Activated CD8-positive, alpha-beta T cell treated with anti-CD3 and anti-CD28 coated beads for 36 hours (primary cell): ENCODE measurements at regions not wholly inside any gene's neighbourhood (a gene's known extent, or its start where the extent isn't known, plus 50 kb on each side); places are given as distances from the start of the nearest gene placed in this dataset.

Experiments used
- ATAC-seq: fragments of 200-7000 bp; cut with Tn5 transposase; one replicate; pipeline ENCODE4 v1.10.0; 2021; ENCODE audit warnings: mild to moderate bottlenecking, moderate library complexity
- CTCF ChIA-PET: fragments of 350-600 bp; sonication (Branson Sonifier 250); formaldehyde crosslinking; loops from one replicate; lab custom pipeline; 2021; ENCODE audit warnings: antibody characterized with exemption; lab: Charles Lee
- POLR2A ChIA-PET: fragments of 350-600 bp; sonication (Branson Sonifier 250); formaldehyde crosslinking; loops from one replicate; lab custom pipeline; 2021; ENCODE audit warnings: antibody characterized with exemption; lab: Charles Lee
- DNase-seq: peaks from one replicate; pipeline ENCODE4 v3.0.0-alpha.2; 2020
- H3K27ac Mint-ChIP-seq: one replicate; pipeline ENCODE4 v1.8.0; 2021; ENCODE audit warnings: mild to moderate bottlenecking, mixed read lengths
- H3K27me3 Mint-ChIP-seq: one replicate; pipeline ENCODE4 v1.8.0; 2021; ENCODE audit warnings: mixed read lengths
- H3K36me3 Mint-ChIP-seq: one replicate; pipeline ENCODE4 v1.8.0; 2021; ENCODE audit warnings: low read depth, mixed read lengths
- H3K4me1 Mint-ChIP-seq: one replicate; pipeline ENCODE4 v1.8.0; 2021; ENCODE audit warnings: low read depth, mixed read lengths
- H3K4me3 Mint-ChIP-seq: one replicate; pipeline ENCODE4 v1.8.0; 2021; ENCODE audit warnings: mild to moderate bottlenecking, moderate library complexity, mixed read lengths
- H3K9me3 Mint-ChIP-seq: one replicate; pipeline ENCODE4 v1.8.0; 2021; ENCODE audit warnings: mixed read lengths
- intact Hi-C: fragments of 100-400 bp; cut with micrococcal nuclease; formaldehyde crosslinking; loops from one replicate; pipeline ENCODE4 v1.10.0; 2022
- TF ChIP-seq, protein P1 (sequence below): fragments of 200-600 bp; IDR thresholded peaks from one replicate; pipeline ENCODE4 v1.8.0; 2022; ENCODE audit warnings: antibody characterized with exemption, mild to moderate bottlenecking

DNA sequence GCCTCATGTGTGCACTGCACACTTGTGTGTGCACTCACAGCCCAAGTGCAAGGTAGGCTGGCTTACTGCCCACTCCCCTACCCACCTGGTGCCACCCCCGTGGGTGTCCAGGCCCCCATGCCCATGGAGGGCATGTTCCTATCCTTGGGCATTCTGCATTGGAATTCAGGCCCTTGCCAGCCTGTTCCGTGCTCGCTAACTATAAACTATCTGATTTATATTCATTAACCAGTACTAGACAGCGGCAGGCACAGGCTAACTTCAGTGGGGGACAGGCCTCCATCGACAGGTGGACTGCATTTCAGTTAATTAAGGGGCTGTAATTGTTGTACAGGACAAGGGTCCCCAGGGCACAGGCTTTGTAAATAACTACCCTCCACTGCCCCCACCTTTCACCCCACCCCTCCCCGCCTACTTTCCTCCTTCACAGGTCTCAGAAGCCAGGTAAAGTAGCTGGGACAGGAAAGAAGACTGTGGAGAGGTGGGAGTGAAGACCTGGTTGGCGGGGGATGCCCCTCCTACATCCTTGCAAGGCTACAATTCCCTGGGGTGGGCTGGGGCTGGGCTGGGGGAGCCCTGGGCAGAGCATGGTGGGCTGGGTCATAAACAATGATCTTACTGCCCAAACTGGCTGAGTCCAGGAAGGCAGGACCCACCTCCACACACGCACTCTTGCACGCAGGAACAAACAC is 119.0 kb upstream of the LHX1 start:
- ATAC-seq (no peak), DNase-seq (no peak)
- peaks cover 32% of the 10 kb centered on the region for H3K27me3 Mint-ChIP-seq
- ChIA-PET CTCF (no interaction called here), POLR2A (no interaction called here)
- H3K27ac Mint-ChIP-seq = no peak overlapping the region
- H3K9me3 Mint-ChIP-seq = no peaks in the 10 kb centered on the region
- intact Hi-C loops = no loop called here
- no peaks in the 10 kb centered on the region for H3K36me3 Mint-ChIP-seq
- H3K4me1 Mint-ChIP-seq = no peaks in the 10 kb centered on the region
- no peak overlapping the region for H3K4me3 Mint-ChIP-seq
- TF ChIP-seq, protein P1, sequence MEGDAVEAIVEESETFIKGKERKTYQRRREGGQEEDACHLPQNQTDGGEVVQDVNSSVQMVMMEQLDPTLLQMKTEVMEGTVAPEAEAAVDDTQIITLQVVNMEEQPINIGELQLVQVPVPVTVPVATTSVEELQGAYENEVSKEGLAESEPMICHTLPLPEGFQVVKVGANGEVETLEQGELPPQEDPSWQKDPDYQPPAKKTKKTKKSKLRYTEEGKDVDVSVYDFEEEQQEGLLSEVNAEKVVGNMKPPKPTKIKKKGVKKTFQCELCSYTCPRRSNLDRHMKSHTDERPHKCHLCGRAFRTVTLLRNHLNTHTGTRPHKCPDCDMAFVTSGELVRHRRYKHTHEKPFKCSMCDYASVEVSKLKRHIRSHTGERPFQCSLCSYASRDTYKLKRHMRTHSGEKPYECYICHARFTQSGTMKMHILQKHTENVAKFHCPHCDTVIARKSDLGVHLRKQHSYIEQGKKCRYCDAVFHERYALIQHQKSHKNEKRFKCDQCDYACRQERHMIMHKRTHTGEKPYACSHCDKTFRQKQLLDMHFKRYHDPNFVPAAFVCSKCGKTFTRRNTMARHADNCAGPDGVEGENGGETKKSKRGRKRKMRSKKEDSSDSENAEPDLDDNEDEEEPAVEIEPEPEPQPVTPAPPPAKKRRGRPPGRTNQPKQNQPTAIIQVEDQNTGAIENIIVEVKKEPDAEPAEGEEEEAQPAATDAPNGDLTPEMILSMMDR = no peak

DNA sequence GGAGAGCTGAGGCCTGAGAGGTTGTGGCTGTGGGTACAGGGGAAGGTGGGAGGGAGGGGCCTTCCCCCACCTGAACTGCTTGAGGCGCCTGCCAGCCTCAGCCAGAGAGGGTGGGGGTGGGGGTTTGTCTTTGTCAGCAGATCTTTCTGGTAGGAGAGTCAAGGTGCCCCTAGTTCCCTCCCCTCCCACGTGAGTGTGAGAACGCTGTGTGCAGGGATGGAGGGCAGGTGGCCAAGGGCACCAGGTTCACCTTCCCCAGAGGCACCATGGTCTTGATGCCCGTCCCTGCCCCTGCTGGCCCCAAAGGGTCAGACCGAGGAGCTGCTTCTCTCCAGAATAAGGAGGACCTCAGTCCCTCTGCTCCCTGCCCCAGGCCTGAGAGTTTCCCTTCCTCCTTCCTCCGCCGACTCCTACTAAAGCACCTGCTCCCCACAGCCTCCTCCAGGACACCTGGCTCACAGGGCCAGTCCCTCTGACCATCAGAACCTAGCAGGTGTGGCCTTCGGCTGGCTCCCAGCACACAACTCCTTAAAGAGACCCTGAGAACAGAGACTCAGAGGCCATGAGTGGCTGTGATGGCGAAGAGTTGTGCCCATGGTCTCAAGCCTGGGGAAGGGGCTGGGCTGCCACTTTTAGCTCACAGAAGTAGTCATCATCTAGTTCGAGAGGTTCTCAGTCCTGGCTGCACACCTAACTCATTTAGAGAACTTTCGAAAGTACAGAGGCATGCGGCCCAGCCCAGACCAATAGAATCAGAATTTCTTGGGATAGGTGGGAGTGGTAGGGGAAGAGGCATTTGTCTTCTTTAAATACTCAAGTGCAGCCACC is 113.2 kb upstream of the LHX1 start:
- Mint-ChIP-seq H3K36me3 (no peaks in the 10 kb centered on the region), H3K4me1 (no peaks in the 10 kb centered on the region), H3K27ac (no peak overlapping the region), H3K9me3 (no peaks in the 10 kb centered on the region), H3K27me3 (peaks cover 38% of the 10 kb centered on the region), H3K4me3 (no peak overlapping the region)
- DNase-seq (no peak), ATAC-seq (no peak)
- POLR2A ChIA-PET = interaction anchor here (1.0 kb wide), 1 partner anchor 28 kb away, joined by 4 read pairs; no protein-coding TSS in a partner anchor
- CTCF ChIA-PET = no interaction called here
- intact Hi-C loops = no loop called here
- TF ChIP-seq, protein P1 = no peak

DNA sequence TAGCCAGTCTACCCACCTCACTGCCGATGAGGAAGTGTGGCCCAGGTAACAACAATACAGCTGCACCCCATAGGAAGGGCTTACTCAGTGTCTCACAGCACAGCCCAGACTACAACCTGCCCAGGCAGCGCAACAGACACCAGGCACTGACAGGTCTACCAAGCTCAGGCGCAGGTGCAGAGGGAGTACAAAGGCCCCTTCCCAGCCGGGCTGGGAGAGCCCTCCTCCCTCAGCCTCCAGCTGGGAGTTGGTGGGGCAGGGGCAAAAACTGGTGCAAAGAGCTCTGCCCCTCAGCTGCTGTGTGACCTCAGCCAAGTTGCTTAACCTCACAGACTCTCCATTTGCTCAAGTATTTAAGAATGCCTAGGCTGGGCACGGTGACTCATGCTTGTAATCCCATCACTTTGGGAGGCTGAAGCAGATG is 112.6 kb upstream of the LHX1 start:
- POLR2A ChIA-PET = no interaction called here
- H3K36me3 Mint-ChIP-seq = no peaks in the 10 kb centered on the region
- no peaks in the 10 kb centered on the region for H3K4me1 Mint-ChIP-seq
- intact Hi-C loops = no loop called here
- no peak for ATAC-seq
- no peak overlapping the region for H3K27ac Mint-ChIP-seq
- CTCF ChIA-PET = no interaction called here
- no peak overlapping the region for H3K4me3 Mint-ChIP-seq
- DNase-seq = no peak
- H3K27me3 Mint-ChIP-seq = peaks cover 38% of the 10 kb centered on the region
- TF ChIP-seq, protein P1 = no peak
- no peaks in the 10 kb centered on the region for H3K9me3 Mint-ChIP-seq

DNA sequence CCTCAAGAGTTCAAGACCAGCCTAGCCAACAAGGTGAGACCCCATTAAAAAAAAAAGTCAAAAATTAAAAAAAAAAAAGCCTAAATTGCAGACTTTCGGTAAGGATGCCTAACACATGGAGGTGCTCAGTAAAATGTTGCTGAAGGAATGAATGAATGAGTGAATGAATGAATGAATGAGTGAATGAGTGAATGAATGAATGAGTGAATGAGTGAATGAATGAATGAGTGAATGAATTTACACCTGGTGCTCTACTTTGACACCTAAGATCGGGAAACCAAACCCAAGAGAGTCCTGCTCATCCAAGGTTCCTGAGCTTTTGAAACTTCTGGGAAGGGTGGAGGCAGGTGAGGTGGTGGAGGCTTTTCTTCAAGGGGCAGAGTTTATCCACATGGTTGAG is 112.2 kb upstream of the LHX1 start:
- CTCF ChIA-PET = no interaction called here
- no peaks in the 10 kb centered on the region for H3K36me3 Mint-ChIP-seq
- intact Hi-C loops = no loop called here
- TF ChIP-seq, protein P1 = no peak
- peaks cover 38% of the 10 kb centered on the region for H3K27me3 Mint-ChIP-seq
- H3K4me1 Mint-ChIP-seq = no peaks in the 10 kb centered on the region
- no peak overlapping the region for H3K4me3 Mint-ChIP-seq
- no peak for DNase-seq
- H3K27ac Mint-ChIP-seq = no peak overlapping the region
- ATAC-seq = no peak
- POLR2A ChIA-PET = interaction anchor here (0.6 kb wide), 1 partner anchor 60 kb away, joined by 3 read pairs; no protein-coding TSS in a partner anchor
- no peaks in the 10 kb centered on the region for H3K9me3 Mint-ChIP-seq

DNA sequence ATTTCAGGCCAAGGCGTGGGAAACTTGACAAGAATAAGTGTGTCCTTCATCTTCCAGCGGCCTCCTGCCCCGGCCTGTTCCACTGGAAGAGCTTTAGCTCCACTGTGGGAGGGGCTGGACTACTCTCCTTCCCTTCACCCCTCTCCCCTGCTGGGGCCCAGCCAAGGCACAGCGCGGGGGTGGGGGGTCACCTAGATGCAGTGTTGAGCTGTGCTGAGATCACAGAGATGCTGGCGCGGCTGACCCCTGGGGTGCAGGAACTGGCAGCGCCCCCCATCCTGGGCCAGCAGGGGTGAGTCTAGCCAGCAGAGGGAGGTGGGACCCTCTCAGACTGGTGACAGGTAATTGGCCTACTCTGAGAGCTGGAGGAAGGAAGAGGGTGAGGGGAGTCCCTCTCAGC is 111.8 kb upstream of the LHX1 start:
- Mint-ChIP-seq H3K27ac (no peak overlapping the region), H3K4me1 (no peaks in the 10 kb centered on the region), H3K9me3 (no peaks in the 10 kb centered on the region), H3K36me3 (no peaks in the 10 kb centered on the region), H3K4me3 (no peak overlapping the region), H3K27me3 (peaks cover 38% of the 10 kb centered on the region)
- TF ChIP-seq, protein P1 = no peak
- CTCF ChIA-PET = no interaction called here
- no peak for DNase-seq
- intact Hi-C loops = no loop called here
- POLR2A ChIA-PET = interaction anchor here (0.6 kb wide), 1 partner anchor 60 kb away, joined by 3 read pairs; no protein-coding TSS in a partner anchor
- no peak for ATAC-seq
